K562 (cell line): ENCODE measurements at regions not wholly inside any gene's neighbourhood (a gene's known extent, or its start where the extent isn't known, plus 50 kb on each side); places are given as distances from the start of the nearest gene placed in this dataset.

ENCODE experiments used
- CEBPB ChIP-seq: fragments of 450-650 bp; IDR thresholded peaks from 2 replicates; pipeline ENCODE4 v1.6.1; 2016; ENCODE audit warnings: missing genetic modification characterization, missing compliant biosample characterization
- CHD1 ChIP-seq: fragments of 200-600 bp; sonication (generic); IDR thresholded peaks from one replicate; pipeline ENCODE4 v1.6.1; 2012; ENCODE audit warnings: mild to moderate bottlenecking, moderate library complexity, low read length, inconsistent platforms
- GABPB1 ChIP-seq: sonication (generic); formaldehyde crosslinking; IDR thresholded peaks from 2 replicates; pipeline ENCODE4 v1.8.0; 2022; ENCODE audit warnings: mild to moderate bottlenecking, missing genetic modification reagents
- RNF2 ChIP-seq: sonication (generic); IDR thresholded peaks from 2 replicates; pipeline ENCODE4 v1.6.1; 2016
- SREBF2 ChIP-seq: sonication (generic); formaldehyde crosslinking; IDR thresholded peaks from 2 replicates; pipeline ENCODE4 v1.4.0; 2020; ENCODE audit warnings: mild to moderate bottlenecking, missing genetic modification reagents
- STAT6 ChIP-seq: sonication (generic); formaldehyde crosslinking; IDR thresholded peaks from 2 replicates; pipeline ENCODE4 v1.8.1; 2023; ENCODE audit warnings: mild to moderate bottlenecking, missing genetic modification reagents
- TRIM25 ChIP-seq: fragments of 450-650 bp; IDR thresholded peaks from 2 replicates; pipeline ENCODE4 v1.7.0; 2016; ENCODE audit warnings: borderline replicate concordance
- ZBTB49 ChIP-seq: sonication (generic); formaldehyde crosslinking; IDR thresholded peaks from 2 replicates; pipeline ENCODE4 v1.8.0; 2022; ENCODE audit warnings: missing genetic modification reagents, mild to moderate bottlenecking, borderline replicate concordance
- TF ChIP-seq, protein P1 (sequence below), 3 experiments: IDR thresholded peaks in 2 of 3; conservative IDR thresholded peaks in 1 of 3; 2 replicates each; pipeline ENCODE4 v1.5.1; 2011 to 2012; ENCODE audit warnings: low read length in 3 of 3, mild to moderate bottlenecking in 3 of 3, control low read depth in 2 of 3, improper control_type of control experiment in 1 of 3, inconsistent platforms in 1 of 3, low read depth in 1 of 3, mixed read lengths in 1 of 3, moderate library complexity in 1 of 3; ENCODE audit not compliant: insufficient read depth in 2 of 3

DNA sequence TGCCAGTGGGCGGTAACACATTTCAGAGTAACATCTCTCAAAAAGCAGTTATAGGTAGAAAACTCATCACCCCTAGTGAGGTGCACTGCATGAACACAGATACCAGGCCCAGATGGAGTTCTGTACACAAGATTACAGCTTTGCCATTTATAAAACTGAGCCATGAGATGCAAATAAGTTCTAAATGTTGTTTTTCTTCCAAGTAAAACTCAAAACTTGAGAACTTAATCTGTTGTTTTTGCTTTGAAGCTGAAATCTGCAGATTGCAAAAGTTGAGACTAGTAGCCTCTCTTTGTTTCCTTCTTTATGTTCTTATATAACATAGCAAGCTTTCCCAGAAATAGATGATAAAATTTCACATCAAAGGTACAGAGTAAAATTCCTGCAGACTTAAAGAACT, 434.1 kb downstream of the PLK2 start:
- TF ChIP-seq STAT6 (no peak), TRIM25 (no peak), CEBPB (tag) (no peak), ZBTB49 (CRISPR knock-in tag) (no peak), SREBF2 (CRISPR knock-in tag) (no peak), CHD1 (no peak), GABPB1 (CRISPR knock-in tag) (no peak), RNF2 (no peak)
- TF ChIP-seq, protein P1, sequence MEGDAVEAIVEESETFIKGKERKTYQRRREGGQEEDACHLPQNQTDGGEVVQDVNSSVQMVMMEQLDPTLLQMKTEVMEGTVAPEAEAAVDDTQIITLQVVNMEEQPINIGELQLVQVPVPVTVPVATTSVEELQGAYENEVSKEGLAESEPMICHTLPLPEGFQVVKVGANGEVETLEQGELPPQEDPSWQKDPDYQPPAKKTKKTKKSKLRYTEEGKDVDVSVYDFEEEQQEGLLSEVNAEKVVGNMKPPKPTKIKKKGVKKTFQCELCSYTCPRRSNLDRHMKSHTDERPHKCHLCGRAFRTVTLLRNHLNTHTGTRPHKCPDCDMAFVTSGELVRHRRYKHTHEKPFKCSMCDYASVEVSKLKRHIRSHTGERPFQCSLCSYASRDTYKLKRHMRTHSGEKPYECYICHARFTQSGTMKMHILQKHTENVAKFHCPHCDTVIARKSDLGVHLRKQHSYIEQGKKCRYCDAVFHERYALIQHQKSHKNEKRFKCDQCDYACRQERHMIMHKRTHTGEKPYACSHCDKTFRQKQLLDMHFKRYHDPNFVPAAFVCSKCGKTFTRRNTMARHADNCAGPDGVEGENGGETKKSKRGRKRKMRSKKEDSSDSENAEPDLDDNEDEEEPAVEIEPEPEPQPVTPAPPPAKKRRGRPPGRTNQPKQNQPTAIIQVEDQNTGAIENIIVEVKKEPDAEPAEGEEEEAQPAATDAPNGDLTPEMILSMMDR (IDR thresholded peaks at IDR 0.05 in 2 of 3, conservative IDR thresholded peaks at IDR 0.05 in 1 of 3; ENCODE audit: insufficient read depth in 2 of 3, low read depth in 1 of 3, low read length in 3 of 3) = no peak
